ENCODE measurements at regions not wholly inside any gene's neighbourhood (a gene's known extent, or its start where the extent isn't known, plus 50 kb on each side); places are given as distances from the start of the nearest gene placed in this dataset.
"Not testable (repeated sequence)": the region's sequence is repeated elsewhere in the genome, so short reads cannot be mapped to it uniquely, and the experiment has no call there.

DNA sequence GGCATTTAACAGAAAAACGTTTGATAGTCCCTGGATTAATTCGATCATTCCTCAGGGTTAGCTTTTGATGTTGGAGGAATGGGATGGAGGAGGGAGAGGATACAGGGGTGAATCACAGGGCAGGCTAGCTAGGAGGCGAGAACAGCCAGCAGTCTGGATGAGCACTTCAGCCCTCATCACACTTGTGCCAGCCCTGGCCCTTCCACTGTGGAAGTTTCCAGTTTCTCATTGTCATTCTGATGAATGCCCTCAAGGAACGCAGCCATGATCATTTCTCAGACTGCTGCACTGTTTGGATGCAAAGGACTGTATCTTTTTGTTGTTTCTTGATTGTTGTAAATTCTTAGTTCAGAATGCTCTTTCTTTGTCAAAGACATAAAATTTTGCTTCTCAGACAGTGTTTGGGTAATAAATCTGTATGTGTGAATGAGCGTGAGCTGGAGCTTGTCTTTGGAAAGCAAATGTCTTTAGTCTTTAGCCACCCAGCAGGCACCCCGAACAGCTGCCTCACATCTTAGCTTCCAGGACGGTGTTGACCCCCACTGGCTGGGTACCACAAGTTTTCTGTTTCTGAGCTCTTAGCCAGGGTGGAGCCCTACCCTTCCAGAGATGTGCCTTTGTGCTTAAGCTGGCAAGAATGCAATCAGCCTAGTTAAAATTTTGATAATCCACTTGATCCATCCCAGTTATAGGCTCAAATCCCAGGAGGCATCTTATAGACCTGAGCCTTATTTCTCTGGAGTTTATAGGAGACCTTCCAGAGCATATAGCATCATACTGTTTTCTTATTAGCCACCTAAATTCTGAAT, 121.1 kb downstream of the PDCD6IP start:
- no peak for DNase-seq (ENCODE audit: low read depth)

DNA sequence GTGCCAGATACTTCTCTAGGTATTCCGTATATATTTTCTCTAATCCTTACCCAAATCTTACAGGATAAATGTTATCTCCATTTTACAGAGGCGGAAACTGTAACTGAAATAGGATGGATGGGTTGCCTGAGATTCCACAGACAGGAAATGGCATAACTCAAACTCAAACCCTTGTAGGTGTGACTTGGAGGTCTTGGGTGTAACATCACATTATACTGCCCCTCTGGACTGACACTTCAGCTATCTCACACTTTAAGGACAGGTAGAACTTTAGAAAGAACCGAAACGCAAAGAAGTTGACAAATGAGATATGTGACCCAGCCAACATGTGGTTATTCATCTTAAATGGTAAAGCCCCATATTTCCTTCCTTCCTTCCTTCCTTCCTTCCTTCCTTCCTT, 122.1 kb downstream of the PDCD6IP start:
- DNase-seq (ENCODE audit: low read depth), result no peak

DNA sequence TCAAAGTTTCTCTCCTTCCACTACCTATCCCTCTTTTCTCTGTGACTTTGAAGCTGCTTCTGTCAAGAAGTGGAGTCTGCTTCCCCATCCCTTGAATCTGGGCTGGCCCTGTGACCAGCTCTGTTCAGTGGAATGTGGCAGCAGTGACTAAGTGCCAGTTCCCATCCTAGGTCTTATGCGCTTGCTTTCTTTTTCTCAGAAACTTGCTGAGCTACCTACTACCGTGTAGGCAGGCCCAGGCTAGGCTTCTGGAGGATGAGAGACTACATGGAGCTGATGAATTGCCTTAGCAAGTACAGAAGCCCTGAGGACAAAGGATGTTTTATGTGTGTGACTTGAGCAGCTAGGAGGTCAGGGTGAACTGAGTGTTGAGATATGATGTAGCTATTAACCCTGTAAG, 123.2 kb downstream of the PDCD6IP start:
- DNase-seq (ENCODE audit: low read depth), result no peak

DNA sequence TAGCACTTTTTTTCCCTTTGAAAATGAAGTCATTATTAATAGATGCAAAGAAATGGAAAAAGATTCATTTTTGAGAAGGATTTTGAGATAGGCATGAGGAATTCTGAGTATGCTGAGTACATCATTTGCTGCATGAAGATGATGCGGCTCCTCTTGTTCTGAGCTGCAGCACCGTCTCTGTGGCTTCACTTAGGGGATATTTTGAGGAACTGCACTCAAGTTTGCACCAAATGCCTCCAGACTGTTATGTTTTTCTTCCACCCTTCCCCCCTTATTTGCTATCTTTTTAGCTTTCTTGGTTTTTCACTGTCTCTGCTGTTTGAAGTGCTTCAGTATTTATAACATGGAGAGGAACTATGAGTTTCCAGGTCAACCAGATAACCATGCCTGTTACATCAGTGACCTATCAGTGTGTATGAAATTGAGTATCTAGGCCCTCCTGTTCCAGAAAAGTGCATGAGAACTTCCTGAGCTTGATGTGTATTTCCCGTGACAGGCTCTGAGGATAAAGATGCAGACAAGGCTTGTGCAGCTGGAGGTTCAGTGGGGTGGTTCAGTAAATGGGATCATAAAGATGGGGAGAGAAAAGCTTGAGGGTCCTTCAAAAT, 128.7 kb downstream of the PDCD6IP start:
- DNase-seq (ENCODE audit: low read depth), result no peak

DNA sequence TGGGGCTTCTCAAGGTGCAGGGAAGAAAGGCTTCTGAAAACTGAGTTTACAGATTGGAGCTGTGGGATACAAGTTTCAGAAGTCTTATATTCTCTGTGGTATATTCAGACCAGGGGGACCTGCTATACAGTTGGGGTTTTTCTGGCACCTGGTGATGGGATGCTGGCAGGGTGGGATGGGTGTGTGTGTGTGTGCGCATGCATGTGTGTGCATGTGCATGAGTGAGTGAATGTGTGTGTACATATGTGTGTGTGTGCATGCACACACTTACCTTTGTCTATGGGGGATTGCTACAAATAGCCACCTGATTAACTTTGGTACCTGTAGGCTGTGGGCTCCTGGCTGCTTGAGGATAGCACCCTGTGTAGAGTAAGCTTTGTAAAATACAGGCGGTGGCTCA, 131.4 kb downstream of the PDCD6IP start:
- no peak for DNase-seq (ENCODE audit: low read depth)

DNA sequence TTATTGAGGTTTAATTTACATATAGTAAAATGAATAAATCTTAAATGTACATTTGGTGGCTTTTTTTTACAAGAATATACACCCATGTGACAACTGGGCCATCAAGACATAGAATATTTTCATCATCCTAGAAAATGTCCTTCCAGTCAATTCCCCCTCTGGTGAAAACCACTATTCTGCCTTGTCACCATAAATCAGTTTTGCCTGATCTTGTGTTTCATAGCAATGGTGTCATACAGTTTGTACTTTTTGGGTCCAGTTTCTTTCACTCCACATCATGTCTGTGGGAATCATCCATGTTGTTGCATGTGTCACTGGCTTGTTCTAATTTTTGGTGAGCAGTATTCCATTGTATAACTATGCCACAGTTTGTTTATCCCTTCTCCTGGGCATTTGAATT, 133.1 kb downstream of the PDCD6IP start:
- no peak for DNase-seq (ENCODE audit: low read depth)

DNA sequence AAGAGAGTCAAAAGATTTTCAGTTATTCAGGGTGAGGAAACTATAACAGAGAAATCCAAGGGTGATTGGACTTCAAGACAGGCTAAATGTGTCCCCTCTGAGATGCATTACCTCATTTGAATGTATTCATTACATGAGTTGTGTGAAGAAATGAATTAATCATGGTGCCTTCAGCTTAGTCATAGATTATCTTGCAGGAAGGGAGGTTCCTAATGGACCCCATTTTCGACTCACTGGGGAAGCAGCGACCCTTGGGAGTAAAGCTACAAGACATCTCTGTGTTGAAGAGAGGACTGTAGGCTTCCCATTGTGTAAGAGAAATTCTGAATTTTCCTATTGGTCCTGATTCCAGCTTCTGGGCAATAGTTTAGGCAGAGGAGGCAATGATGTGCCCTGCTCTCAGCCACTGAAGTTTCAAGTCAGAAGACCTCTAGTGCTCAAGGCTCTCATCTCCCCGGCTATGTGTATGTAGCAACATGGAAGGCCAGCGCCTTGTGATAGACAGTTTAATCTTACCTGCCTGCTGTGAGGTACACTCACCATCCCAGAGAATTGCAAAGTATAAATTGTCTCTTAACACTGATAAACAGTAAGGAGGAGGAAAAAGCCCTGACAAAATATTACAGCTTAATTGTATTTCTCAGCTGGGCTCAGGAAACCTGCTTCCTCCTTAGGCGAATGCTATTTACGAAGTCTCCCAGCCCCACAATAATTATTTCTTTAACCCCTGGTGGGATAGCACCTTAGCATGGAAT, 133.8 kb downstream of the PDCD6IP start:
- no peak for DNase-seq (ENCODE audit: low read depth)

DNA sequence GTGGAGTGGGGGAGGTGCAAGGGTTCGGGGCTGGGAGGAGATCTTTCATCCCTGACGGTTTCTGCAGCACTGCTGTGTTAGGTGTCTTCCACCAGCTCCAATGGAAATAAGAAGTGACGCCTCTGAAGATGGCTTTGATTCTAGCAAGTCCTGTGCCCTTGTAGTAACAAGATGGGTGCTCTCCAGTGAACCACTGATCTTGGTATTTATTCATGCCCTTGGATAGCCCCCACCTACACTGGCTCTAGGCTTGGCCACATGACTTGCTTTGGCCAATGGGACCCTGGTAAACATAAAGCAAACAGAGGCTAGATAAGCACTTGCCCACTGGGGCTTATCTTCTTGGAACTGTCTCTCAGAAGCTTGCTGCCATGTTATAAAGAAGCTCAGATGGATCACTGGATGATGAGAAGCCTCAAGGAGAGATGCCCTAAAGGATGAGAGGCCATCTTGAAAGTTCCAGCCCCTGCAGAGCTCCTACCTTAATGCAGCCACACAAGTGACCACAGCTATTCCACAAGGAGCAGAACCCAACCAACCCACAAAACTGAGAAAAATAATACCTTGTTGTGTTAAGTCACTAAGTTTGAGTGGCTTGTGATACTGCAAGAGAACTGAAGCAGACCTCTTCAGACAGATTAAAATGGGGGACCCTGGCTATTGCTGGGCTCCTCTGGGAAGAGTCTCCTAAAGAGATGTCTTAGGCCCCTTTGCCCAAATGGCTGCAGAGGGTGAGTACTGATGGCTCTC, 137.9 kb downstream of the PDCD6IP start:
- DNase-seq (ENCODE audit: low read depth), result no peak

DNA sequence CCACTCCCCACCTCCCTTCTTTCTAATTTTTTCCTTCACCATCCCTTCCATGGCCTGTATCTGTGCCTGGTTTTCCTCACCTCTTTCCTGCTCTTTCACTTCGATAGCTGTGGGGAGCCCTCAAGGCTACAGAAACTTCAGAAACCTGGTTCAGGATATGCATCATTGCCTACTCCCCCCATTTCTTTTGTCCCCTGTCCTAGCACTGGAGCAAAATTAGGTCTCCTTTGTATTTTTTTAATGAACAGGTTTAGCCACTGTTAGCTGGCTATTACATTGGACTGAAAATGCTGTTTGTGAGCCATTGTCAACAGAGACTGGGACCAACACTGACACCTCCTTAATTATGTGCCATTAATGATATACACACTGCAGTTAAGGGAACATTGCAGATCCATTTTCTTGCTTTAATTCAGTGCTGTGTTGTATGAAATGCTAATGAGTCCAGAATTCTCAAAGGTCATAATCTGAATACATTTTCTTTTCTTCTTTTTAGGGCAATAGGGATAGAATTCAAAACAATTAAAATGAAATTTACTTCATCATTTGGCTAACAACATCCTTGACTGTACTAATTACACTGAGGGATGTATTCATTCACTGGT, 138.6 kb downstream of the PDCD6IP start:
- DNase-seq (ENCODE audit: low read depth), result no peak

DNA sequence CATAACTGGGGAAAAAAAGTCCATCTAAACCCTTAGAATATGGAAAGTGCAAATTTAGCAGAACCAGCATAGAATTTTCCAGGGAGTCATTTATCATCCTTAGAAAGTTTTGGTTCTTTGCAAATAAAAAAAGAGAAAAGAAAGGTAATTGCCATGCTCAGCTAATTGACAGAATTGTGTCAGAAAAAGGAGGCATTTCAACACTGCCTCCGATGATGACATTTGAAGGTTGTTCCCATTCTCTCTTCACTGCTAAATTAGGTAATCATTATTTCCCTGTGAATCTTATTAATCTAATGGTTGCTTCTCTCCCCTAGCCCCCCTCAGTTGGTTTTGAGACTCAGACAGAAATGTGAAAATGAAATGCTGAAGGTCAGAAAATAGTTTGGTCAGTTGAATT, 139.2 kb downstream of the PDCD6IP start:
- DNase-seq (ENCODE audit: low read depth), result no peak

DNA sequence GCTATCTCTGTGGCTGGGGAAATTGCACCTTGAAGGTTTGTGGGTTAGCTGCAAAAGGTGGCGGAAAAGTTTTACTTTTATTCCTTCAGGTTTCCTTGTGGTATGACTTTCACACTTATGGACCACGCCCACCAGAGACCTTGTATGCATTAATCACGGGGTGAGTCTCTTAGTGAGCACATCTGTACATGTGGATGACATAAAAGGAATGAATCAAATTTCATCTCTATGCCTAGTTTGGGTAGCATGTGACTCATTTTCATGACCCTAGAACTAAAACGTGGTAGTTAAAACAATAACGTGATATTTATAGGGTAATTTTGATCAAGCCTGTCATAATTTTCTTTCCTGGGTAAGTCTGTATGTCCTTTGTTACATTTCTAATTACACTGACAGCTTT, 141.7 kb downstream of the PDCD6IP start:
- no peak for DNase-seq (ENCODE audit: low read depth)

DNA sequence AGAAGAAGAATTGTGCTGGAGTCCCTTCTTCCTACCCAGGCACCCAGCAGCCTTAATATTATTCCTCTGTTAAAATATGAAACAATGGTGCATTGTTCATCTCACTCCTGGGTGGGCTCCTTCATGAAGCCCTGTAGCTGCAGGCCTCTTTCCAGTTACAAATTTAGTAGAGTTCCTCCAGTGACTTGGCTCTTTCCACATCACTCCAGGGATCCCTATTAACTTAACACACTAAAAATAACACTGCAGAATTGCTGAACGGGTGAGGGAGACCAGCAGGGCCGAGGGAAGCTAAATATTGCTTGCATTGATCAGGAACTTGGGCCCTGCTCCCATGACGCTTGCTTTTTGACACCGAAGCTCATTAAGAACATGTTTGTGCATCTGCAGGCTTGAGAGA, 142.3 kb downstream of the PDCD6IP start:
- no peak for DNase-seq (ENCODE audit: low read depth)

DNA sequence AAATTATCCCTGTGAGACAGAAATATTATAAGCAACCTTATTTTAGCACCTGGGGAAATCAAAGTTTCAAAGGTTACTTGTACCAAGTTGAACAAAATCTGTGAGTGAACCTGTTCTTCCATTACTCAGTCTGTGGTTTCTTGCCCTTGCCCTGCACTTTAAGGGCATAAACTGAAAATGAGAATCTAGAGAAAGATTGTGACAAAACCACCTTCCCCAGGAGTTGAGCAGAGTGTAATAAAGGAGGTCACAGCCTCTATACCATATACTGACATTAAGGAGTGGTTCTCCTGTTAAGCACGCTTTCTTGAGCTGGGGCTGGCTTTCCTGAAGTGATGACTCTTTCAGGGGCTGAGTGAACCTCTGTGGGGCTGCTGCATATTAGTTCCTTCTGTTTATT, 143.4 kb downstream of the PDCD6IP start:
- DNase-seq (ENCODE audit: low read depth), result no peak

DNA sequence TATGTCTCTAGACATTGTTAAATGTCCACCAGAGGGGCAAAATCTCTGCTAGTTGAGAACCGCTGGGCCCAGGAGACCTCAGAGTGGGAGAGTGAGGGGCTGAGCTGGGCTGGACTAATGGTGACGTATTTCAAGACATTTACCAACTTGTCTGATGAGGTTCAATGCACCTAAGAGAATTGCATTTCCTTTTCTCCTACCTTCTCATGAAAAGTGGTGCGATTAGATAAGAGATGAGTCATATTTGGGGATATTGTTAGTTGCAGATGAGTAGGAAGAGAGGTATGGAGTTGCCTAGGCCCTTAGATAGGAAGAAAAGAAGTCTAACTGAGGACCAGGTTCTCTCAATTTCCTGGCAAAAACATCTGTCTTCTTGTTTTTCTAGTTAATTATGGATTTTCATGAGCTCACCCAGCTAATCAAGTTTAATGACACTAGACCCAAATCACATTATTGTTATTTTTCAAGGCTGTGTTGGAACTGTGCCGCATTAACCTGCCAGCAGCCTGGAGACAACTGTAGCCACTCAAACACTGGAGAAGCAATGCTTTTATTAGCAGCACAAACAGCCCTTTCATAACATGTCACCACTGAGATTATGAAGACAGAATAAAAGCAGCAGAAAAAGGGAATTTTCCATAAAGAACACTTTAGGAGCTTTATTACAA, 144.2 kb downstream of the PDCD6IP start:
- DNase-seq (ENCODE audit: low read depth), result no peak

DNA sequence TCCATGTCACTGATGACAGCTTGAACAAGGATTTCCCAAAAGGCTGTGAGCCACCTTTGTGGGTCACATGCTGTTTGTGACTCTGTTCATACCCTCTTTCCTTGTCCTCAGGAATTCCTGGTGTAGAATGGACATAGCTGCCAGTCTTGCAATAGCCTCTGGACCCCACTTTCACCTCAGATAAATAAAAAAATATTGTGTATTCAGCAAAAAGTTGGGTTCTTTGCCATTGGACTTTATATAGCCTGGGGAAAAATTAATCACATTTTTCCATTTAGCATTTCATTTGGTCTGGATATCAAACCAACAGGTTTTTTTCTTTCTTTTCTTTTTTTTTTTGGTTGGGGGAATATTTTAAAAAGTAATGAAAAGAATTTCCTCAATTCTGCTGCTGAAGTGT, 144.8 kb downstream of the PDCD6IP start:
- no peak for DNase-seq (ENCODE audit: low read depth)

DNA sequence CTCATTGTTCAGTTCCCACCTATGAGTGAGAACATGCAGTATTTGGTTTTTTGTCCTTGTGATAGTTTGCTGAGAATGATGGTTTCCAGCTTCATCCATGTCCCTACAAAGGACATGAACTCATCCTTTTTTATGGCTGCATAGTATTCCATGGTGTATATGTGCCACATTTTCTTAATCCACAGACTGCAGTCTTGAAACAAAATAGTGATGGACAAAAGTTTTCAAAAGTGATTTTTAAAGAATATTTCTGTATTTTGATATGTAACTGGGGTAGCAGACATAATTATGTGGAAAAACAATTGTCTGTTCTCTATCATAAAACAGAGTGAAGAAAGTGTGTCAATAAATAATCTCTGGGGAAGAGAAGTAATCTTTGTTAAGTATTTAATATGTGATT, 148.2 kb downstream of the PDCD6IP start:
- DNase-seq (ENCODE audit: low read depth), result not testable (repeated sequence)

DNA sequence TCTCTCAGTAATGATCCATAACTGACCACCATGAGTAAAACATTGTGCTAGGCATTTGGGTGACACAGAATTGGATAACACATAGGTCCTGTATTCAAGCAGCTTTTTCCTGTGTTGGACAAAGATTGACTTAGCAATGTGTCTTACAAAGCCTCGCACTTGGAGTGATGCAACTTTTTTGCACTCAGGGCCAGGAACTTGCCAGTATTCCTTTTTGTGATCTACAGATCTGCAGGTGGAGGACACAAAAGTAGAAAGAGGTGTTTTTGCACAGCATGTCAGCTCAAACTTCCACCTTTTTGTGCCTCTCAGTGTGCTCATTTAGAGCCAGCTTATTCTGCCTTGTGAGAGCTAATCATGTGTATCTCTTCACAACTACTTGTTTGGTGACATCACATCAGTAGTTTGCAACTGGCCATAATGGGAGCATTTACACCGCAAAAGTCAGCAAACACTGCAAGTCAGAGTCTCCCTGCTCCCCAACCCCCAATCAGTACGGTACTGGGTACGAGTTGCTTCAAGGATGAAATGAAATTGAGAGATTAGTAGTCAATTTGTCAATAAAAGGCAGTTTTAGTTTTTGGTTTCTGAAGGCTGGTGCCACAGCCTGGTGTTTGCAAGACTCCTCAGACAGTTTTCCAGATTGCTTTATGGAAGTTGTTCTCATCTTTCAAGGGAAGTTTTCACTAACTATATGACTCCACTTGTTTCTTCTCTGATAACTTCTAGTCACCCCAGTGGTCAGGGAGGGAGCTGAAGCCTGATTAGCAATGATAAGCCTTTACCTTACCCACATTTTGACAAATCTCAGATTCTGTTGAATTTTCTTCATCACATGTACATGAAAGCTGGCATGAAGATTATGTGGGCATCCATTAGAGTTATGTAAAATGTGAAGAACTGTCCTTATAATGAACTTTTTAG, 149.1 kb downstream of the PDCD6IP start:
- DNase-seq (ENCODE audit: low read depth), result no peak

DNA sequence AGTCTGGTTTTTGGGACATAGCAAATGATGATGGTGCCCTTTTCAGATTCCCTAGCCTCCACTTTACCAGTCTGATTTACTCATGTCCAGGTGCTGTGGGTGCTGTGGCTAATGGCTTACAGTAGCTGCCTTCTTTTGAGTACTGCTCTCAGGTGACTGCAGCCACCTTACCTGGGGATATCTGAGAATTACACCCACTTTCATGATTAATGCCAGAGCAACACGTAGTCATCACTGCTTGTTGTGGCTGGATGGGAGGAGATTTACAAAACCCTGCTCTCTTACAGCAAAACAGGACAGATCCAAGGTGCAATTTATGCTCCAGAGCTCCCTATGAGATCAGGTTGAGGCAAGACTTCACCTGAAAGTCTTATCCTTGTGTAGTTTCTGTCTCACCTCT, 150.6 kb downstream of the PDCD6IP start:
- DNase-seq (ENCODE audit: low read depth), result no peak

DNA sequence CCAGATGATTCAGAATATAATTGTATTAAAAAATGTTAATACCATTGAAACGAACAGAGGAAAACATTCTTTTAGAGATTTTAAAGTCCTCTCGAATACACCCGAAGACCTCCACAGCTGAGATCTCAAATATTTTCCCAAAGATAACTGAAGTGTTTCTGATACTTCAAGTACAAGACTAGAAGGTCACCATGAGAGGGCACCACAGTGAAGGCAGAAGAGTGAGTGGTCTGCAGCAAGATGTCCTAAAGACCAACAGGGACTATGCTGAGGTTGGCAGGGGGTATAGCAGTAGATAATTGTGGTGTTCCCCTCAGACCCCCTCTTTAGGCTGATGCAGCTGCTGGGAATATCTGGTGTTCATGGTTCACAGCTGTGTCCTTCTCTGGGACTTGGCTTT, 156.5 kb downstream of the PDCD6IP start:
- DNase-seq (ENCODE audit: low read depth), result no peak

DNA sequence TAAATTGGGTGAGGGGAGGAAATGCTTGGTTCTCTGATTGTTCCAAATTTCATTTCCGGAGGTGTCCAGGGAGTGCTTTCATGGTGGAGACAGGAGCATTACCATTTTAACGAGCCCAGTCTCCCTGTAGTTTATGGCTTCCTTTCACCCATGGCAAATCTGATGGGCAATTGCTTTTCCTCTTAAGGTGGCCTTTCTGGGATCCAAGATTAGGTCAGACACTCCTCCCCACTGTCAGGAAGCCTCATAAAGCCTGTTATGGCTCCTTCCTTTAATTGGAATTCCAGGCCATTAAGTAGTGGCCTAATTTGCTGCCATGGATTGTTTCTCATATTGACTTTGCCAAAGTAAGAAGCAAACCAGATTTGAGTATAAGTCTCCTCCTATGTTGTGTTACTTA, 157.8 kb downstream of the PDCD6IP start:
- DNase-seq (ENCODE audit: low read depth), result no peak
